HS-27A (cell line): ENCODE measurements at regions not wholly inside any gene's neighbourhood (a gene's known extent, or its start where the extent isn't known, plus 50 kb on each side); places are given as distances from the start of the nearest gene placed in this dataset.

Source experiments
- DNase-seq: peaks from one replicate; pipeline ENCODE4 v3.0.0-alpha.2; 2012; ENCODE audit warnings: low read depth, missing footprints

- DNase-seq, result no peak
These were observed 132.8 kb upstream of the TNFAIP3 start for GRCh38 chr6:137734005-137734874.

GRCh38 chr6:137734875-137735182 lies 132.2 kb upstream of the TNFAIP3 start:
- no peak for DNase-seq

DNA sequence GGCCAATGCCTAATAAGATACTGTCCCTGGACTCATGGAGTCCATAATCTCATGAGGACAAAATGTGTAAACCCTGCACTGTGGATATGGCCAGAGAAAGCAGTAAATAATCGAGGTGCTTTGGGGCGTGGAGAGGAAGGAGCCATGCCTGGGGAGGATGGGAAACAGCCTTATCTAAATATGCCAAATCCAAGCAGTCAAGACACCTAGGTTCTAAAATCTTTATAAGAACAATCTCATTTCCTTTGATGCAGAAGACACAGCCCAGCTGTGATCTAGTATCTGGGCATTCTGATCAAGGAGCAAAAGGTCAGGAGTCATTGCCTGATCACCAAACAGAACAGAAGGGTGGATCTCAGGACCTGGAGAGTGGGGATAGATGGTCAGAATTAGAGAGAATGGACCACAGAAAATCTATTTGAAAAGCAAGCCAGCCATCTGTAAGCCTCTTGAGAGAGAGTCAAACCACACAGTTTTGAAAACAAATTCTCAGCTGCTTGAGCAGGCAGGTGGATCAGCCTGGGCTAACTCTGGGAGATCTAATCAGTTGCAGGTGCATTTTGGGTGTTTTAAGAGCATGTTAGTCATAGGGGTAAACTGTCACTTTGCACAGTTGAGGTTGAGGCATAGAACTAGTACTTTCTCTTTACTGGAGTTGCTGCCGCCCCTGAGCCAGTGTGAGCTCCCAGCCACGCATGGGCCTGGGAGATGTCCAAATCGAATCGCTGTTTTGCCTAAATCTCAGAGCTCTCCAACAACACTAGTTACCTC lies 130.8 kb upstream of the TNFAIP3 start:
- DNase-seq, result no peak

- no peak for DNase-seq
These were observed 130.1 kb upstream of the TNFAIP3 start for GRCh38 chr6:137736911-137737310.

- no peak for DNase-seq
These were observed 129.0 kb upstream of the TNFAIP3 start for GRCh38 chr6:137737836-137738596.

GRCh38 chr6:137738931-137739504 lies 128.0 kb upstream of the TNFAIP3 start:
- no peak for DNase-seq

- DNase-seq, result no peak
These were observed 127.5 kb upstream of the TNFAIP3 start for GRCh38 chr6:137739544-137739943.

- no peak for DNase-seq
These were observed 126.8 kb upstream of the TNFAIP3 start for GRCh38 chr6:137740091-137740755.

- DNase-seq, result no peak
These were observed 125.9 kb upstream of the TNFAIP3 start for GRCh38 chr6:137740967-137741761.

- no peak for DNase-seq
These were observed 123.6 kb upstream of the TNFAIP3 start for GRCh38 chr6:137743493-137743892.

GRCh38 chr6:137744877-137745276 lies 122.2 kb upstream of the TNFAIP3 start:
- no peak for DNase-seq

GRCh38 chr6:137745321-137745720 lies 121.7 kb upstream of the TNFAIP3 start:
- no peak for DNase-seq

GRCh38 chr6:137746264-137746663 lies 120.8 kb upstream of the TNFAIP3 start:
- no peak for DNase-seq

- no peak for DNase-seq
These were observed 117.3 kb upstream of the TNFAIP3 start for GRCh38 chr6:137749696-137750211.

- DNase-seq, result no peak
These were observed 116.8 kb upstream of the TNFAIP3 start for GRCh38 chr6:137750297-137750696.

DNA sequence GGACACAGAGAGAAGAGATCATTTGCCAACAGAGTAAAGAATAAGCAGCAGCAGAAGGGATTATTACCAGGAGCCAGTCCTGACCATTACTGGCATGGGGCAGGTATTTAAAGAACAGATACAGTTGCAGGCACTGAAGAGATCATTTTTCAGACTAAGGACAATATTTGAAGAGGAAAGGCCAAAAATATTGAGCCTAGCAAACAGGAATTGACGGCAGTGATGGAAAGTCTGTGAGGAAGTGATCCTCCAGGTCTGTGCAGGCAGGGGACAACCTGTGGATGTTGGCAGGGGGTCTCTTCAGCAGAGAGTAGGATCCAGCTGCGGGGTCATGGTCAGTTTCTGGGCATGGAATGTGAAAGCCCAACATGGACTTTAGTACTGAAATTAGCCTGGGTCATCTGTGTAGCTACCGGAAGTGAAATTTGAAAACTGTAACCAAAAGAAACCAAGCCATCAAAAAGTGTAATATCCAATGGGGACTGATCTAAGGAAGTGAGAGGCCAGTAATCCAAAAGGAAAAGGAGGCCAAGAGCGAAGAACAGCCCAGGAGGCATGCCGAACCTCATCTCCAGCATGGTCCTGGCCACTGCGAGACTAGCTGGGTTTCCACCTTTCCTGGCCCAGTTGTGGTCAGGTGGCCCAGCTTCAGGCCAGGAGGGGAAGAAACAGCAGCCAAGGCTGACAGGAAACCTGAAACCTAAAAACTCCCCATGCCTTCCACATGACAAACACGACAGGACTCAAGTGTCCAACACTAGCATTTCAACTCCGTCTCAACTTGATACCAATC lies 115.1 kb upstream of the TNFAIP3 start:
- no peak for DNase-seq

DNA sequence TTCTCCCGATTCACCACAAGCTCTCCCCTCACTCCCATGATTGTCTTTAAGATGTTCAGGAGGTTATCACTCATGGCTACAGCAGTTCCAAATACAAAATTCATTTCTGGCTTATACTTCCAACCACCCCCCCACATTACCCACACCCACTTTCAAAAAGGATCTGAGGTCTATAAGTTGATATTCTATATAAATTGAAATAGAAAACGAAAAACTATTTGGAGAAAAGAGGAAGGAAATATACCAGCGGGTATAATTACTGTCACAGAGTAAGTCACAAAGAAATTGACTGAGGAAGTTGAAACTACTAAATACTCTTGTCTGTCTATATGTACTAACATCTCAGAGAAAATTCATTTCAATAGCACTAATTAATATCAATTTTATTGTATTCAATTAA lies 112.7 kb upstream of the TNFAIP3 start:
- no peak for DNase-seq

DNA sequence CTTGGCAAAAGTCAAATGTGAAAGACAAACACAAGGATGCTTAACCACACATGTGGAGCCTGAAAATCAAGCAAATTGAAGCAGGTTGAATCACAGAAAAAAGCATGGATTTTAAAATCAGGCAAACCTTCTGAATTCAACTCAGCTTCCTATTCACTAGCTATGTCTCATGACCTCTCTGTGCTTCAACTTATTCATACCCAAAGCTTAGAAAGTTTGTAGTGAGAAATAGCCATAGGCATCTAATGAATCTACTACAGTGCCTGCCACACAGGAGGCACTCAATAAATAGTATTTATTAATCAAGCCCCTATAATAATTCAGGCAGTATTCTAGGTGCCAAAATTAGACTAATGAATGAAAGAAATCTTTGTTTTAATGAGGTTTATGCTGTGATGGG lies 112.2 kb upstream of the TNFAIP3 start:
- no peak for DNase-seq

- DNase-seq, result no peak
These were observed 111.8 kb upstream of the TNFAIP3 start for GRCh38 chr6:137755284-137755683.

GRCh38 chr6:137756788-137757187 lies 110.3 kb upstream of the TNFAIP3 start:
- peak; percentile 54 for DNase-seq
